H1 (cell line): ENCODE measurements at regions not wholly inside any gene's neighbourhood (a gene's known extent, or its start where the extent isn't known, plus 50 kb on each side); places are given as distances from the start of the nearest gene placed in this dataset.

Experiments
- CTCF ChIA-PET: fragments of 300-600 bp; sonication (Branson Sonifier 250); formaldehyde crosslinking; loops from one replicate; lab custom pipeline; 2021; ENCODE audit not compliant: partially characterized antibody; lab: Charles Lee
- POLR2A ChIA-PET: fragments of 300-600 bp; sonication (Branson Sonifier 250); formaldehyde crosslinking; loops from one replicate; lab custom pipeline; 2021; ENCODE audit warnings: inconsistent platforms; ENCODE audit not compliant: partially characterized antibody; lab: Charles Lee
- DNase-seq, 2 experiments: peaks; one replicate each; pipeline versions ENCODE4 v3.0.0 to v3.0.0-alpha.2; 2010 to 2022; ENCODE audit warnings: low spot score in 2 of 2, low read depth in 1 of 2, mixed read lengths in 1 of 2
- FAIRE-seq: peaks from 2 replicates; lab custom pipeline; 2011; peaks lifted over from hg19 to GRCh38; lab: Jason Lieb, UNC
- H2AFZ ChIP-seq: 2 replicates; pipeline ENCODE4 v1.8.1; 2012; ENCODE audit warnings: low read length, inconsistent platforms
- H2AK5ac ChIP-seq: 2 replicates; pipeline ENCODE4 v1.6.1; 2013; ENCODE audit warnings: low read depth, low read length
- H2BK120ac ChIP-seq: replicated peaks from 2 replicates; pipeline ENCODE3; 2013; ENCODE audit warnings: low read depth, low read length, inconsistent platforms
- H2BK12ac ChIP-seq: 2 replicates; pipeline ENCODE4 v1.6.1; 2013; ENCODE audit warnings: low read depth, low read length
- H2BK15ac ChIP-seq: 2 replicates; pipeline ENCODE4 v1.6.1; 2013; ENCODE audit warnings: low read length
- H2BK20ac ChIP-seq: 2 replicates; pipeline ENCODE4 v1.6.1; 2013; ENCODE audit warnings: low read length
- H2BK5ac ChIP-seq: 2 replicates; pipeline ENCODE4 v1.6.1; 2013; ENCODE audit warnings: low read depth, low read length
- H3K14ac ChIP-seq: 2 replicates; pipeline ENCODE4 v1.6.1; 2013; ENCODE audit warnings: inconsistent platforms; ENCODE audit not compliant: insufficient read length
- H3K18ac ChIP-seq: 2 replicates; pipeline ENCODE4 v1.6.1; 2013; ENCODE audit warnings: low read length; ENCODE audit errors: extremely low read depth
- H3K23ac ChIP-seq: 2 replicates; pipeline ENCODE4 v1.6.1; 2013; ENCODE audit warnings: inconsistent platforms; ENCODE audit not compliant: insufficient read length
- H3K23me2 ChIP-seq: 2 replicates; pipeline ENCODE4 v1.6.1; 2013; ENCODE audit warnings: low read depth, low read length
- H3K27ac ChIP-seq: 2 replicates; pipeline ENCODE4 v1.6.1; 2011; ENCODE audit warnings: low read depth, low read length, inconsistent platforms
- H3K27me3 ChIP-seq, 4 experiments: replicated peaks in 1 of 4; 1 replicate in 1 of 4; 2 replicates in 3 of 4; pipeline versions ENCODE4 v1.6.1 to v1.8.1; 2011 to 2013; ENCODE audit warnings: low read length in 3 of 4, mild to moderate bottlenecking in 3 of 4, inconsistent platforms in 2 of 4, mixed read lengths in 2 of 4, moderate library complexity in 1 of 4; ENCODE audit not compliant: control insufficient read depth in 3 of 4, insufficient read depth in 3 of 4; ENCODE audit errors: extremely low read depth in 1 of 4
- H3K36me3 ChIP-seq, 4 experiments: 2 replicates each; pipeline versions ENCODE4 v1.6.1 to v1.8.1; 2011 to 2013; ENCODE audit warnings: mild to moderate bottlenecking in 4 of 4, low read length in 3 of 4, moderate library complexity in 2 of 4, control low read depth in 1 of 4, inconsistent platforms in 1 of 4; ENCODE audit not compliant: insufficient read depth in 4 of 4, control insufficient read depth in 2 of 4
- H3K4ac ChIP-seq: replicated peaks from 2 replicates; pipeline ENCODE3; 2013; ENCODE audit warnings: low read length, low read depth, mixed read lengths, inconsistent platforms; ENCODE audit not compliant: insufficient read length
- H3K4me1 ChIP-seq, 4 experiments: replicated peaks in 1 of 4; 1 replicate in 1 of 4; 2 replicates in 3 of 4; pipeline versions ENCODE4 v1.6.1 to v1.8.1; 2011 to 2013; ENCODE audit warnings: low read length in 3 of 4, inconsistent platforms in 2 of 4, mixed read lengths in 1 of 4; ENCODE audit not compliant: insufficient read depth in 4 of 4, control insufficient read depth in 3 of 4
- H3K4me2 ChIP-seq, 2 experiments: 2 replicates each; pipeline versions ENCODE4 v1.6.1 to v1.8.1; 2011 to 2013; ENCODE audit warnings: low read depth in 2 of 2, low read length in 2 of 2, control low read depth in 1 of 2, inconsistent platforms in 1 of 2, mild to moderate bottlenecking in 1 of 2; ENCODE audit not compliant: insufficient read depth in 1 of 2
- H3K4me3 ChIP-seq, 4 experiments: fragments of 200-600, 300-600 bp in 1 of 4; sonication (generic), shearing (Covaris generic), sonication (Bioruptor Twin) in 1 of 4; 2 replicates each; pipeline versions ENCODE4 v1.5.1 to v1.8.1; 2011 to 2016; ENCODE audit warnings: low read length in 4 of 4, low read depth in 3 of 4, control low read depth in 2 of 4, inconsistent platforms in 2 of 4, mild to moderate bottlenecking in 2 of 4, mixed read lengths in 1 of 4, moderate library complexity in 1 of 4; ENCODE audit not compliant: insufficient read depth in 2 of 4; ENCODE audit errors: extremely low read depth in 1 of 4
- H3K56ac ChIP-seq: replicated peaks from 2 replicates; pipeline ENCODE3; 2013; ENCODE audit warnings: low read depth, mild to moderate bottlenecking, mixed read lengths, low read length, inconsistent platforms; ENCODE audit not compliant: insufficient read length
- H3K79me1 ChIP-seq: 2 replicates; pipeline ENCODE4 v1.6.1; 2013; ENCODE audit warnings: low read depth, low read length, control low read depth
- H3K79me2 ChIP-seq, 2 experiments: 2 replicates each; pipeline versions ENCODE4 v1.6.1 to v1.8.1; 2012 to 2013; ENCODE audit warnings: low read length in 2 of 2, mild to moderate bottlenecking in 2 of 2, inconsistent platforms in 1 of 2; ENCODE audit not compliant: insufficient read depth in 2 of 2, control insufficient read depth in 1 of 2
- H3K9ac ChIP-seq, 4 experiments: replicated peaks in 1 of 4; 1 replicate in 1 of 4; 2 replicates in 3 of 4; pipeline versions ENCODE4 v1.6.1 to v1.8.1; 2011 to 2013; ENCODE audit warnings: low read depth in 3 of 4, low read length in 3 of 4, control low read depth in 2 of 4, mild to moderate bottlenecking in 2 of 4, moderate library complexity in 2 of 4, inconsistent platforms in 1 of 4; ENCODE audit errors: extremely low read depth in 1 of 4
- H3K9me3 ChIP-seq, 2 experiments: 2 replicates each; pipeline versions ENCODE4 v1.6.1 to v1.8.1; 2012 to 2013; ENCODE audit warnings: mild to moderate bottlenecking in 2 of 2, moderate library complexity in 2 of 2, control low read depth in 1 of 2, inconsistent platforms in 1 of 2, low read depth in 1 of 2, low read length in 1 of 2, mixed read lengths in 1 of 2; ENCODE audit not compliant: insufficient read depth in 2 of 2
- H4K20me1 ChIP-seq, 2 experiments: replicated peaks in 1 of 2; 2 replicates each; pipeline versions ENCODE3 to v1.8.1; 2011 to 2013; ENCODE audit warnings: inconsistent platforms in 2 of 2, low read length in 2 of 2, mild to moderate bottlenecking in 1 of 2; ENCODE audit not compliant: insufficient read depth in 2 of 2, control insufficient read depth in 1 of 2
- H4K5ac ChIP-seq: 2 replicates; pipeline ENCODE4 v1.6.1; 2013; ENCODE audit warnings: low read length, low read depth, mixed read lengths, inconsistent platforms; ENCODE audit not compliant: insufficient read length
- H4K8ac ChIP-seq: 2 replicates; pipeline ENCODE4 v1.8.0; 2013; ENCODE audit warnings: mild to moderate bottlenecking, moderate library complexity, low read length, inconsistent platforms; ENCODE audit not compliant: insufficient read depth; ENCODE audit errors: extremely low read depth
- H4K91ac ChIP-seq: replicated peaks from 2 replicates; pipeline ENCODE3; 2013; ENCODE audit warnings: low read length, mixed read lengths, inconsistent platforms; ENCODE audit not compliant: insufficient read length
- ASH2L ChIP-seq: fragments of 200-600, 300-600 bp; sonication (generic); IDR thresholded peaks from one replicate; pipeline ENCODE4 v1.7.1; 2017; ENCODE audit warnings: low read length
- ATF3 ChIP-seq: IDR thresholded peaks from 2 replicates; pipeline ENCODE4 v1.6.1; 2011; ENCODE audit warnings: low read depth, mild to moderate bottlenecking, low read length; ENCODE audit not compliant: insufficient read depth
- BACH1 ChIP-seq: IDR thresholded peaks from 2 replicates; pipeline ENCODE4 v1.6.1; 2012; ENCODE audit warnings: low read length, improper control_type of control experiment
- BCL11A ChIP-seq, 2 experiments: IDR thresholded peaks; one replicate each; pipeline ENCODE4 v1.6.1; 2011; ENCODE audit warnings: low read depth in 2 of 2, low read length in 2 of 2, mild to moderate bottlenecking in 2 of 2
- CHD1 ChIP-seq: IDR thresholded peaks from 2 replicates; pipeline ENCODE4 v1.6.1; 2012; ENCODE audit warnings: low read depth, low read length, improper control_type of control experiment
- E2F6 ChIP-seq: IDR thresholded peaks from 2 replicates; pipeline ENCODE4 v1.6.1; 2012; ENCODE audit warnings: inconsistent platforms
- HDAC2 ChIP-seq, 2 experiments: fragments of 300-600 bp in 1 of 2; sonication (generic) in 1 of 2; IDR thresholded peaks; 2 replicates each; pipeline ENCODE4 v1.6.1; 2011 to 2012; ENCODE audit warnings: low read depth in 2 of 2, low read length in 2 of 2, mild to moderate bottlenecking in 2 of 2, moderate library complexity in 2 of 2, borderline replicate concordance in 1 of 2, inconsistent platforms in 1 of 2
- NRF1 ChIP-seq: IDR thresholded peaks from 2 replicates; pipeline ENCODE4 v1.6.1; 2011; ENCODE audit warnings: mild to moderate bottlenecking, low read depth, low read length, improper control_type of control experiment
- RAD21 ChIP-seq, 2 experiments: IDR thresholded peaks in 1 of 2; conservative IDR thresholded peaks in 1 of 2; 2 replicates each; pipeline ENCODE4 v1.6.1; 2011; ENCODE audit warnings: low read depth in 2 of 2, low read length in 2 of 2, improper control_type of control experiment in 1 of 2, inconsistent platforms in 1 of 2, mild to moderate bottlenecking in 1 of 2, moderate library complexity in 1 of 2
- RFX5 ChIP-seq: IDR thresholded peaks from 2 replicates; pipeline ENCODE4 v1.6.1; 2011; ENCODE audit warnings: low read depth, low read length, improper control_type of control experiment, borderline replicate concordance
- SP2 ChIP-seq: IDR thresholded peaks from 2 replicates; pipeline ENCODE4 v1.6.1; 2012; ENCODE audit warnings: mild to moderate bottlenecking, low read length, inconsistent platforms
- SUZ12 ChIP-seq: fragments of 200-600 bp; sonication (generic); IDR thresholded peaks from 2 replicates; pipeline ENCODE4 v1.6.1; 2012; ENCODE audit warnings: mild to moderate bottlenecking, inconsistent platforms, low read length, moderate library complexity, mixed read lengths
- ZNF274 ChIP-seq: IDR thresholded peaks from 2 replicates; pipeline ENCODE4 v1.7.0; 2012; ENCODE audit warnings: low read length, borderline replicate concordance; ENCODE audit errors: extremely low read depth
- WGBS, 2 experiments: shearing (Covaris generic) in 1 of 2; methylation state at CpG; one replicate each; pipeline versions ENCODE4 v1.1.6 to v1.1.7; 2013 to 2015; ENCODE audit warnings: low lambda C conversion rate in 2 of 2, mixed read lengths in 2 of 2, inconsistent platforms in 1 of 2, low coverage in 1 of 2, missing lambda C conversion rate in 1 of 2; ENCODE audit not compliant: insufficient replicate concordance in 2 of 2, insufficient coverage in 1 of 2, insufficient read length in 1 of 2; ENCODE audit errors: extremely low coverage in 1 of 2, missing lambda C conversion rate in 1 of 2; 5-methylcytosine and 5-hydroxymethylcytosine counted together

- H3K23ac ChIP-seq: no peak overlapping the region
- 83% methylated on average over 3 of the region's 3 CpGs; no CpG with 5 or more reads in 1 of the 2 experiments for WGBS, 2 experiments
- POLR2A ChIA-PET: no interaction called here
Measured at GRCh38 chr16:48788475-48788874, 178.5 kb upstream of the N4BP1 start.

More at GRCh38 chr16:48788475-48788874, 178.5 kb upstream of the N4BP1 start:
- H3K56ac ChIP-seq: no peak overlapping the region
- no peak overlapping the region for H3K4me2 ChIP-seq
- no peak overlapping the region for H4K5ac ChIP-seq
- H2BK120ac ChIP-seq: no peak overlapping the region
- H2AFZ ChIP-seq: no peak overlapping the region
- CTCF ChIA-PET: no interaction called here
- no peak overlapping the region for H3K4me3 ChIP-seq
- H2AK5ac ChIP-seq: no peak overlapping the region
- no peak overlapping the region for H2BK20ac ChIP-seq
- no peaks in the 10 kb centered on the region for H3K27me3 ChIP-seq
- no peak overlapping the region for H2BK15ac ChIP-seq
- H3K79me2 ChIP-seq: no peaks in the 10 kb centered on the region
- no peaks in the 10 kb centered on the region for H3K23me2 ChIP-seq
- H3K9ac ChIP-seq: no peak overlapping the region
- H3K4me1 ChIP-seq: peaks cover 0 to 2% (median 0%) of the 10 kb centered on the region in 4 experiments; a peak in 1 of 7 replicates
- no peaks in the 10 kb centered on the region for H3K36me3 ChIP-seq
- 0 out of 4 replicates have a peak, but pooled peaks cover 0 to 3% of the 10 kb centered on the region in 2 experiments for H3K9me3 ChIP-seq
- H3K4ac ChIP-seq: no peak overlapping the region
- no peak overlapping the region for H4K91ac ChIP-seq
- no peak overlapping the region for H2BK5ac ChIP-seq
- no peaks in the 10 kb centered on the region for H3K79me1 ChIP-seq
- no peak overlapping the region for H3K27ac ChIP-seq
- H3K18ac ChIP-seq: no peak overlapping the region
- H4K8ac ChIP-seq: no peak overlapping the region
- H4K20me1 ChIP-seq: no peaks in the 10 kb centered on the region
- H2BK12ac ChIP-seq: no peak overlapping the region
- DNase-seq: no peak
- no peak overlapping the region for H3K14ac ChIP-seq
- FAIRE-seq: no peak
- TF ChIP-seq ATF3 (no peak), RAD21 (IDR thresholded peaks at IDR 0.05 in 1 of 2, conservative IDR thresholded peaks at IDR 0.05 in 1 of 2; ENCODE audit: low read depth in 2 of 2, low read length in 2 of 2) (no peak), E2F6 (no peak), ZNF274 (no peak), CHD1 (no peak), NRF1 (no peak), HDAC2 (IDR thresholded peaks at IDR 0.05; ENCODE audit: borderline replicate concordance in 1 of 2, low read depth in 2 of 2, low read length in 2 of 2) (no peak), BCL11A (IDR thresholded peaks at IDR 0.05; ENCODE audit: low read depth in 2 of 2, low read length in 2 of 2) (no peak), RFX5 (no peak), BACH1 (no peak), ASH2L (no peak), SUZ12 (no peak), SP2 (no peak)
